GM18870 (cell line): ENCODE measurements at regions not wholly inside any gene's neighbourhood (a gene's known extent, or its start where the extent isn't known, plus 50 kb on each side); places are given as distances from the start of the nearest gene placed in this dataset.

Source experiments
- ATAC-seq: cut with Tn5 transposase; IDR thresholded peaks from one replicate; pipeline ENCODE4 v1.9.1; 2021; ENCODE audit warnings: moderate library complexity; ENCODE audit not compliant: unreplicated experiment

GRCh38 chr3:103047640-103048039, 612.8 kb downstream of the ZPLD1 start:
- ATAC-seq, result no peak

- peak; percentile 72 for ATAC-seq
Measured at GRCh38 chr3:103048068-103048722, 613.4 kb downstream of the ZPLD1 start.

- no peak for ATAC-seq
Measured at GRCh38 chr3:103052236-103052830, 617.5 kb downstream of the ZPLD1 start.

- no peak for ATAC-seq
Measured at GRCh38 chr3:103055021-103055520, 620.3 kb downstream of the ZPLD1 start.

- ATAC-seq, result no peak
Measured at GRCh38 chr3:103056542-103056941, 621.7 kb downstream of the ZPLD1 start.

GRCh38 chr3:103057003-103057402, 622.2 kb downstream of the ZPLD1 start:
- no peak for ATAC-seq

GRCh38 chr3:103057487-103057886, 622.7 kb downstream of the ZPLD1 start:
- ATAC-seq, result no peak

GRCh38 chr3:103059432-103059831, 624.6 kb downstream of the ZPLD1 start:
- ATAC-seq, result no peak

GRCh38 chr3:103060242-103060641, 625.4 kb downstream of the ZPLD1 start:
- no peak for ATAC-seq

GRCh38 chr3:103067963-103068362, 633.1 kb downstream of the ZPLD1 start:
- no peak for ATAC-seq

- ATAC-seq, result peak; percentile 59
Measured at GRCh38 chr3:103075282-103075681, 640.5 kb downstream of the ZPLD1 start.

- ATAC-seq, result no peak
Measured at GRCh38 chr3:103077910-103078309, 643.1 kb downstream of the ZPLD1 start.

- ATAC-seq, result no peak
Measured at GRCh38 chr3:103082501-103082900, 647.7 kb downstream of the ZPLD1 start.

- no peak for ATAC-seq
Measured at GRCh38 chr3:103083848-103084631, 649.2 kb downstream of the ZPLD1 start.

- peak; percentile 85 for ATAC-seq
Measured at GRCh38 chr3:103085465-103085864, 650.6 kb downstream of the ZPLD1 start.

GRCh38 chr3:103089758-103090157, 654.9 kb downstream of the ZPLD1 start:
- ATAC-seq, result no peak

GRCh38 chr3:103105206-103105605, 670.4 kb downstream of the ZPLD1 start:
- no peak for ATAC-seq

GRCh38 chr3:103112273-103112672, 677.5 kb downstream of the ZPLD1 start:
- no peak for ATAC-seq

GRCh38 chr3:103126115-103126514, 691.3 kb downstream of the ZPLD1 start:
- peak; percentile 34 for ATAC-seq

- peak; percentile 38 for ATAC-seq
Measured at GRCh38 chr3:103127098-103127630, 692.3 kb downstream of the ZPLD1 start.

- peak; percentile 94 for ATAC-seq
Measured at GRCh38 chr3:103127737-103128136, 692.9 kb downstream of the ZPLD1 start.
